H9 (cell line): ENCODE measurements at regions not wholly inside any gene's neighbourhood (a gene's known extent, or its start where the extent isn't known, plus 50 kb on each side); places are given as distances from the start of the nearest gene placed in this dataset.

ENCODE experiments used
- DNase-seq: peaks from one replicate; pipeline ENCODE4 v3.0.0-alpha.2; 2017
- H2AFZ ChIP-seq: one replicate; pipeline ENCODE4 v1.6.1; 2013; ENCODE audit warnings: mild to moderate bottlenecking, low read length, control low read depth, moderate library complexity
- H2AK5ac ChIP-seq: 2 replicates; pipeline ENCODE4 v1.6.1; 2013; ENCODE audit warnings: low read length, control low read depth, mixed read lengths; ENCODE audit not compliant: insufficient read length
- H2BK120ac ChIP-seq: one replicate; pipeline ENCODE4 v1.6.1; 2013; ENCODE audit warnings: low read depth, mild to moderate bottlenecking, low read length, control low read depth, inconsistent platforms; ENCODE audit not compliant: poor library complexity, severe bottlenecking
- H2BK12ac ChIP-seq: 2 replicates; pipeline ENCODE4 v1.6.1; 2013; ENCODE audit warnings: low read length, control low read depth, mixed read lengths, low read depth; ENCODE audit not compliant: insufficient read length
- H2BK15ac ChIP-seq: 2 replicates; pipeline ENCODE4 v1.6.1; 2013; ENCODE audit warnings: low read depth, low read length, control low read depth
- H2BK20ac ChIP-seq: one replicate; pipeline ENCODE4 v1.6.1; 2013; ENCODE audit warnings: low read depth, mild to moderate bottlenecking, low read length, control low read depth, inconsistent platforms; ENCODE audit not compliant: poor library complexity, severe bottlenecking
- H2BK5ac ChIP-seq: 2 replicates; pipeline ENCODE4 v1.6.1; 2013; ENCODE audit warnings: low read length, control low read depth, mixed read lengths; ENCODE audit not compliant: insufficient read length
- H3K14ac ChIP-seq: 2 replicates; pipeline ENCODE4 v1.6.1; 2013; ENCODE audit warnings: low read length, control low read depth; ENCODE audit not compliant: insufficient read depth
- H3K18ac ChIP-seq: 2 replicates; pipeline ENCODE4 v1.6.1; 2013; ENCODE audit warnings: low read depth, mild to moderate bottlenecking, mixed read lengths, low read length, control low read depth; ENCODE audit not compliant: insufficient read length
- H3K23ac ChIP-seq: 2 replicates; pipeline ENCODE4 v1.6.1; 2013; ENCODE audit warnings: low read length, control low read depth, mixed read lengths, low read depth; ENCODE audit not compliant: insufficient read length
- H3K23me2 ChIP-seq: 2 replicates; pipeline ENCODE4 v1.6.1; 2013; ENCODE audit warnings: low read depth, mild to moderate bottlenecking, mixed read lengths, low read length, control low read depth; ENCODE audit not compliant: insufficient read length, poor library complexity, severe bottlenecking
- H3K27ac ChIP-seq: 2 replicates; pipeline ENCODE4 v1.5.1; 2013; ENCODE audit warnings: low read length, control low read depth, mixed read lengths, low read depth; ENCODE audit not compliant: insufficient read length
- H3K27me3 ChIP-seq: 2 replicates; pipeline ENCODE4 v1.6.1; 2013; ENCODE audit warnings: low read length, control low read depth, inconsistent platforms; ENCODE audit not compliant: insufficient read depth
- H3K4ac ChIP-seq: 2 replicates; pipeline ENCODE4 v1.6.1; 2013; ENCODE audit warnings: low read depth, mild to moderate bottlenecking, control low read depth, inconsistent platforms, low read length, moderate library complexity
- H3K4me1 ChIP-seq: 2 replicates; pipeline ENCODE4 v1.6.1; 2013; ENCODE audit warnings: low read length, control low read depth, inconsistent platforms; ENCODE audit not compliant: insufficient read depth
- H3K4me2 ChIP-seq: 2 replicates; pipeline ENCODE4 v1.6.1; 2013; ENCODE audit warnings: low read length, control low read depth, mixed read lengths; ENCODE audit not compliant: insufficient read length, insufficient read depth
- H3K56ac ChIP-seq: 2 replicates; pipeline ENCODE4 v1.6.1; 2013; ENCODE audit warnings: low read depth, mild to moderate bottlenecking, mixed read lengths, low read length, control low read depth; ENCODE audit not compliant: insufficient read length
- H3K79me1 ChIP-seq: 2 replicates; pipeline ENCODE4 v1.6.1; 2013; ENCODE audit warnings: low read depth, mild to moderate bottlenecking, moderate library complexity, low read length, control low read depth, inconsistent platforms; ENCODE audit not compliant: insufficient read depth, poor library complexity, severe bottlenecking
- H3K79me2 ChIP-seq: 2 replicates; pipeline ENCODE4 v1.6.1; 2013; ENCODE audit warnings: low read length, control low read depth, inconsistent platforms; ENCODE audit not compliant: insufficient read depth
- H3K9ac ChIP-seq: 2 replicates; pipeline ENCODE4 v1.6.1; 2013; ENCODE audit warnings: low read length, control low read depth, mixed read lengths; ENCODE audit not compliant: insufficient read length; ENCODE audit errors: extremely low read depth
- H3K9me3 ChIP-seq: one replicate; pipeline ENCODE4 v1.6.1; 2013; ENCODE audit warnings: low read depth, low read length, inconsistent platforms; ENCODE audit not compliant: control insufficient read depth
- H3T11ph ChIP-seq: one replicate; pipeline ENCODE4 v1.6.1; 2013; ENCODE audit warnings: mild to moderate bottlenecking, low read length, control low read depth, inconsistent platforms
- H4K20me1 ChIP-seq: one replicate; pipeline ENCODE4 v1.6.1; 2013; ENCODE audit not compliant: control insufficient read depth, insufficient read length, insufficient read depth
- H4K5ac ChIP-seq: 2 replicates; pipeline ENCODE4 v1.6.1; 2013; ENCODE audit warnings: low read depth, mild to moderate bottlenecking, mixed read lengths, low read length, control low read depth; ENCODE audit not compliant: insufficient read length
- H4K8ac ChIP-seq: replicated peaks from 2 replicates; pipeline ENCODE4 v1.6.1; 2013; ENCODE audit warnings: low read length, control low read depth, mixed read lengths, low read depth; ENCODE audit not compliant: insufficient read length
- H4K91ac ChIP-seq: 2 replicates; pipeline ENCODE4 v1.6.1; 2013; ENCODE audit warnings: low read depth, mild to moderate bottlenecking, moderate library complexity, mixed read lengths, low read length, control low read depth; ENCODE audit not compliant: insufficient read length
- H3K27ac Mint-ChIP-seq, 3 experiments: 2 replicates in 2 of 3; 3 replicates in 1 of 3; pipeline ENCODE4 v1.8.0; 2020 to 2021; ENCODE audit warnings: mixed read lengths in 3 of 3, mild to moderate bottlenecking in 1 of 3, moderate library complexity in 1 of 3
- H3K27me3 Mint-ChIP-seq: 2 replicates; pipeline ENCODE4 v1.8.0; 2021; ENCODE audit warnings: low read depth, mild to moderate bottlenecking, moderate library complexity, mixed read lengths
- H3K36me3 Mint-ChIP-seq, 3 experiments: 2 replicates in 2 of 3; 3 replicates in 1 of 3; pipeline ENCODE4 v1.8.0; 2020 to 2021; ENCODE audit warnings: low read depth in 3 of 3, mixed read lengths in 3 of 3; ENCODE audit not compliant: insufficient read depth in 1 of 3
- H3K4me1 Mint-ChIP-seq, 2 experiments: 2 replicates each; pipeline ENCODE4 v1.8.0; 2020; ENCODE audit warnings: mixed read lengths in 2 of 2
- H3K4me3 Mint-ChIP-seq, 2 experiments: 2 replicates in 1 of 2; 3 replicates in 1 of 2; pipeline ENCODE4 v1.8.0; 2020 to 2021; ENCODE audit warnings: mild to moderate bottlenecking in 2 of 2, mixed read lengths in 2 of 2, moderate library complexity in 1 of 2
- H3K9me3 Mint-ChIP-seq, 2 experiments: 2 replicates in 1 of 2; 3 replicates in 1 of 2; pipeline ENCODE4 v1.8.0; 2020; ENCODE audit warnings: mild to moderate bottlenecking in 2 of 2, mixed read lengths in 2 of 2, moderate library complexity in 1 of 2
- CTCF ChIP-seq: fragments of 200-600 bp; sonication (generic); conservative IDR thresholded peaks from 3 replicates; pipeline ENCODE4 v1.8.0; 2021; ENCODE audit warnings: antibody characterized with exemption, mild to moderate bottlenecking
- WGBS: extraction: QIAGEN DNeasy Blood & Tissue Kit; methylation state at CpG from one replicate; pipeline ENCODE4 v1.1.7; 2013; ENCODE audit warnings: missing lambda C conversion rate, low lambda C conversion rate, mixed read lengths; ENCODE audit not compliant: insufficient read length; ENCODE audit errors: extremely low coverage; 5-methylcytosine and 5-hydroxymethylcytosine counted together

GRCh38 chr1:220372451-220372850 is 100.2 kb upstream of the RAB3GAP2 start:
- Histone ChIP-seq H3K79me1 (no peaks in the 10 kb centered on the region), H2AK5ac (no peak overlapping the region), H4K20me1 (no peaks in the 10 kb centered on the region), H3K56ac (no peak overlapping the region), H4K5ac (no peak overlapping the region), H3K23ac (no peak overlapping the region), H3K4me2 (no peak overlapping the region), H3K27ac (no peak overlapping the region), H2BK5ac (no peak overlapping the region), H3K27me3 (no peaks in the 10 kb centered on the region), H2BK120ac (no peak overlapping the region), H3K18ac (no peak overlapping the region), H2AFZ (no peak overlapping the region), H3K4ac (no peak overlapping the region), H3K9ac (no peak overlapping the region), H3K9me3 (no peaks in the 10 kb centered on the region), H3T11ph (no peak overlapping the region), H2BK20ac (no peak overlapping the region), H4K91ac (no peak overlapping the region), H2BK15ac (no peak overlapping the region), H2BK12ac (no peak overlapping the region), H3K79me2 (no peaks in the 10 kb centered on the region), H3K4me1 (peaks cover 12% of the 10 kb centered on the region), H3K14ac (no peak overlapping the region), H4K8ac (no peak overlapping the region), H3K23me2 (no peaks in the 10 kb centered on the region)
- H3K27me3 Mint-ChIP-seq: no peaks in the 10 kb centered on the region
- no CpG with 5 or more reads among the region's 7 CpGs for WGBS
- peaks cover 22 to 31% of the 10 kb centered on the region in 2 experiments for H3K4me1 Mint-ChIP-seq
- no peak for DNase-seq
- no peak overlapping the region for H3K4me3 Mint-ChIP-seq
- H3K36me3 Mint-ChIP-seq: peaks cover 0 to 5% (median 0%) of the 10 kb centered on the region in 3 experiments; a peak in 3 of 7 replicates
- peaks cover 2 to 4% of the 10 kb centered on the region in 2 experiments; a peak in 3 of 5 replicates for H3K9me3 Mint-ChIP-seq
- no peak for TF ChIP-seq CTCF
- H3K27ac Mint-ChIP-seq: no peak overlapping the region
